GM13977 (cell line): ENCODE measurements at regions not wholly inside any gene's neighbourhood (a gene's known extent, or its start where the extent isn't known, plus 50 kb on each side); places are given as distances from the start of the nearest gene placed in this dataset.

Experiments used
- DNase-seq: peaks from one replicate; pipeline ENCODE4 v3.0.0; 2012; ENCODE audit warnings: low spot score
- in situ Hi-C: fragments of 300-500 bp; cut with MboI; formaldehyde crosslinking; loops from one replicate; pipeline ENCODE4 v1.12.0; 2022; ENCODE audit warnings: low sequenced_read_pairs, low pct_unique_long_range_greater_than_20kb, mixed read lengths, inconsistent platforms; ENCODE audit not compliant: unreplicated experiment
- TF ChIP-seq, protein P1 (sequence below): IDR thresholded peaks from 2 replicates; pipeline ENCODE4 v1.5.1; 2012; ENCODE audit warnings: mild to moderate bottlenecking, control low read depth; ENCODE audit not compliant: insufficient read depth; ENCODE audit errors: extremely low read depth, missing control alignments

DNA sequence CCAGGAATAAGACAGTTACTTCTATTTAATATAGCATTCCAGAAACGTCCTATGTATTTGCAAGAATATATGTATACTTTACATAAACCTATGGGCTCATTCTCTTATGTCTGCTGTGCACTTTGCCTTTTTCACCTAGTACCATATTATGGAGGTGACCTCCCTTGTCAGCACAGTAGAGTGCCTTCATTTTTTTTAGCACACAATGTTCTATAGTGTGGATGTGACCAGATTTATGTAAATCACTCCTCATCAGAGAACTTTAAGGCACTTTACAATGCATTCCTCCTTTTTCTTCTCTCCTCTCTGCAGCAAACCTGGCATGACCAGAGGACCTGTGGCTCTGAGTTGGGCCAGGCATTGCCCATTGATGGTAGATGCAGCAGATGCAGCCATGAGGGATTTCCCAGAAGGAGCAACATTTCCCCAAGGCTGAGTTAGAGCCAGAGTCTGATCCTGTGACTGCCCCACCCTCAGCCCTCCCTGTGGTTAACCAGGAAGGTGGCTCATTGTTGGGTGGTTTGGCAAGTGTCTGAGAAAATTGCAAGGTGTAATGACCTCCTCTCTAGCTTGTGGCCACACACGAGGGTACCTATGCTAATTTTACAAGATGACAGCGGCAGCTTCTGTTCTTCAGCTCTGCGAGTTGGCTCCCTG is 76.5 kb upstream of the DLX2 start:
- in situ Hi-C loops: no loop called here
- TF ChIP-seq, protein P1, sequence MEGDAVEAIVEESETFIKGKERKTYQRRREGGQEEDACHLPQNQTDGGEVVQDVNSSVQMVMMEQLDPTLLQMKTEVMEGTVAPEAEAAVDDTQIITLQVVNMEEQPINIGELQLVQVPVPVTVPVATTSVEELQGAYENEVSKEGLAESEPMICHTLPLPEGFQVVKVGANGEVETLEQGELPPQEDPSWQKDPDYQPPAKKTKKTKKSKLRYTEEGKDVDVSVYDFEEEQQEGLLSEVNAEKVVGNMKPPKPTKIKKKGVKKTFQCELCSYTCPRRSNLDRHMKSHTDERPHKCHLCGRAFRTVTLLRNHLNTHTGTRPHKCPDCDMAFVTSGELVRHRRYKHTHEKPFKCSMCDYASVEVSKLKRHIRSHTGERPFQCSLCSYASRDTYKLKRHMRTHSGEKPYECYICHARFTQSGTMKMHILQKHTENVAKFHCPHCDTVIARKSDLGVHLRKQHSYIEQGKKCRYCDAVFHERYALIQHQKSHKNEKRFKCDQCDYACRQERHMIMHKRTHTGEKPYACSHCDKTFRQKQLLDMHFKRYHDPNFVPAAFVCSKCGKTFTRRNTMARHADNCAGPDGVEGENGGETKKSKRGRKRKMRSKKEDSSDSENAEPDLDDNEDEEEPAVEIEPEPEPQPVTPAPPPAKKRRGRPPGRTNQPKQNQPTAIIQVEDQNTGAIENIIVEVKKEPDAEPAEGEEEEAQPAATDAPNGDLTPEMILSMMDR: no peak
- no peak for DNase-seq

DNA sequence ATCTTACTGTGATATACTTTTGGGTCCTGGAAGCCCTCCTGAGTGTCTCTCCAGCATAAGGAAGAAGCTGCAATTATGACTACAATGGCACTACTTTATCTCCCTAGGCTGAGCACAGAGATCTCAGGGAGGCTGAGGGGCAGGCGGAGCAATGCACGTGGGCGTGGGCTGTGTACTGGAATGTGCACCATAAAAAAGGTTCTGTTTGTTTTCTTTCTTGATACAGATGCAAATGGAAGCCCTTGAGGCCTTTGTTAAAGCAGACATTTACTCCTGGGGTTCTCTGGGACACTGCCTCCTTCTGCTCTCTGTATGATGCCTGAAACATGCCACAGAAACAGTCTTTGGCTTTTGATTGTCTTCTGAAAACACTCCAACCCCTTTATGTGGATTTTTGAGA is 79.1 kb upstream of the DLX2 start:
- no peak for DNase-seq
- TF ChIP-seq, protein P1: no peak

DNA sequence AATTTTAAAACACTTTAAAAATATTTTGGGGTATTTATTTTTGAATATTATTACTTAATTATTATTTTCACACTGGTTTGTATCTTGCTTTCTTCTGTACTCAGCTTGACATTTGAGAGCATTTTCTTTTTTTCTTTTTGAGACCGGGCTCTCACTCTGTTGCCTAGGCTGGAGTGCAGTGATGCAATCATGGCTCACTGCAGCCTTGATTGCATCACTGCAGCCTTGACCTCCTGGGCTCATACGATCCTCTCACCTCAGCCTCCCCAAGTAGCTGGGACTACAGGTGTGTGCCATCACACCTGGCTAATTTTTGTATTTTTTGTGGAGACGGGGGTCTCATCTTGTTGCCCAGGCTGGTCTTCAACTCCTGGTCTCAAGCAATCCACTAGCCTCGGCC is 79.9 kb upstream of the DLX2 start:
- no peak for DNase-seq
- TF ChIP-seq, protein P1: no peak
- in situ Hi-C loops: no loop called here

More for the DNA sequence above, 79.1 kb upstream of the DLX2 start:
- in situ Hi-C loops: no loop called here

DNA sequence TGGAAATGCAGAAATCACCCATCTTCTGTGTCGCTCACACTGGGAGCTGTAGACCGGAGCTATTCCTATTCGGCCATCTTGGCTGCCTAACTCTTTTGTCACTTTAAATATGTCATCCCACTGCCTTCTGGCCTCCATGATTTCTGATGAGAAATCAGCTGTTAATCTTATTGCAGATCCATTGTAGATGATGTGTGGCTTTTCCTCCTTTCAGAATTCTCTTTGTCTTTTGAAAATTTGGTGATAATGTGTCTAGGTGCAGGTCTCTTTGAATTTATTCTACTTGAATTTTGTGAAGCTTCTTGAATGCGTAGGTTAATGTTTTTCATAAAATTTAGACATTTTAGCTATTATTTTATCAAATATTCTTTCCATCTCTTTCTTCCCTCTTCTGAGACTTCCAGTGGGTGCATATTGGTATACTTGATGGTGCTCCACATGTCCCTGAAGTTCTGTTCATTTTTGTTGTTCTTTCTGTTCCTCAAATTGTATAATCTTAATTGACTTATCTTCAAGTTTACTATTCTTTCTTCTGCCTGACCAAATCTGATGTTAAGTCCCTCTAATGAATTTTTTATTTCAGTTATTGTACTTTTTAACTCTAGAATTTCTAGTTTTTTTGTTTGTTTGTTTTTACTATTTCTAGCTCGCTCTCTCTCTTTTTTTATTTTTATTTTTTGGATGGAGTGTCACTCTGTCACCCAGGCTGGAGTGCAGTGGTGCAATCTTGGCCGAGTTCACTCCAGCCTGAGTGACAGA is 90.8 kb upstream of the DLX2 start:
- no peak for DNase-seq
- in situ Hi-C loops: no loop called here
- TF ChIP-seq, protein P1: no peak

DNA sequence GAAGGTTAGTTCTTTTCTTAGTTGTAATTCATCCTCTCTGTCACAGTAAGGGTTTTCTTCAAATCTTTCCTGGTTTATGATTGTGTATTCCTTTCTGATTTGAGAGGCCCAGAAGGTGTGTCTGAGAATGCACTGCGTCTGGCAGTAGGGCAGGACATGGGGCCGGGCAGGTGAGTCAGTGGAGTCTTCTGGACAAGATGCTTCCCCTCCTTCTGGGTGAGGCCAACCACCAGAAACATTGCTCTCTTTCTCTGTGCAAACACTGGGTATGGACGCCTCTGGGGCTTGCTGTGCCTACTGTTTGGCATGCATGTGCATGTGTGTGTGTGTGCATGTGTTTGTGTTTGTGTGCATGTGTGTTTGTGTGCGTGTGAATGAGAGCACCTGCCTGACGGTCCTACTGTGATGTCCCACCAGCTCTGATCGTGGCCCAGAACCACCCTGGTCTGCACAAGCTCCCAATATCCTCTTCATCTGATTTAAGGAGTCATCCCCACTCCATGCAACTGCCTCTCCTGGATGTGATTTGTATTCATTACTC is 93.2 kb upstream of the DLX2 start:
- DNase-seq: no peak
- in situ Hi-C loops: no loop called here
- TF ChIP-seq, protein P1: no peak

DNA sequence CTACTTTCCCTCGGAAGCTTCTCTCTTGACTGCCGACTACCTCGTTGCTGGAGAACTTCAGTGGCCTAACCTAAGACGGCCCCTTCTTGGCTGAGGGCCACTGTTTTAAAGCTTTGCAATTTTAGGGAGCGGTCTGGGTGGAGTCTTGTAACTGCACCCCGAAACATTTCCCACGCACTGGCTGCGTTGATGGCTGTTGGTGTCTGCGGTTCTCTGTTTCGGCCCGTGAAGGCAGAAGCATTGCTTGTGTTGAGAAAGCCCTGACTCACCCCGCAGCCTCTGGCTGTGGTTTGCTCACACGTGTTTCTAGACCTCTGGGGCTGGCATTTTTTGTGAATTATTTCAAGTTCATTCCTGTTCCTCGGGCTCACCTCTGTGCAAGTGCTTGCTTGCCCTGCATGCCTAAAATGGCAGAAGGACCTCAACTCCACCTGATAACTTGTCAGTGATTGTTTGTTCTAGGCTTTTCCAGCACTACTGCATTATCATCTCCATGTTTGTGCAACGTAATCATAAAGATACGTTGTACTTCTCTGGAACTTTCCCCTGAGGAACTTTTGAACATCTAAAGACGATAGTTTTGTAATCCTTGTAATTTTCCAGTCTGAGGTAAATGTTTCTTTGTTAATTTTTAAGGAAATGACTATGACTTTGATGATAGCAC is 94.2 kb upstream of the DLX2 start:
- in situ Hi-C loops: no loop called here
- TF ChIP-seq, protein P1: no peak
- no peak for DNase-seq
